ENCODE measurements at regions not wholly inside any gene's neighbourhood (a gene's known extent, or its start where the extent isn't known, plus 50 kb on each side); places are given as distances from the start of the nearest gene placed in this dataset.
A peak's percentile ranks its signal among the peaks of the same experiment; 100 is the strongest.

- TF ChIP-seq POLR2AphosphoS5 (IDR thresholded peaks at IDR 0.05) = no peak
- TF ChIP-seq CTCF (IDR thresholded peaks at IDR 0.05) = no peak
- TF ChIP-seq POLR2A (IDR thresholded peaks at IDR 0.05) = no peak
- Histone ChIP-seq H3K36me3 (no peaks in the 10 kb centered on the region), H3K4me3 (no peak overlapping the region), H3K4me1 (no peaks in the 10 kb centered on the region), H3K27ac (no peak overlapping the region), H3K27me3 (no peaks in the 10 kb centered on the region), H3K9me3 (peaks cover 9 to 11% of the 10 kb centered on the region in 2 donors)
- intact Hi-C loops (cut with DNase I; ENCODE audit: low total_unique reads) = no loop called here
- no peak for DNase-seq (ENCODE audit: low spot score in 2 of 2)
Observed at GRCh38 chr1:29629814-29630516, 393.6 kb downstream of the PTPRU start.

- TF ChIP-seq CTCF (IDR thresholded peaks at IDR 0.05) (no peak), POLR2A (IDR thresholded peaks at IDR 0.05) (no peak), POLR2AphosphoS5 (IDR thresholded peaks at IDR 0.05) (no peak)
- Histone ChIP-seq H3K27me3 (no peaks in the 10 kb centered on the region), H3K4me1 (no peaks in the 10 kb centered on the region), H3K9me3 (peaks cover 9 to 11% of the 10 kb centered on the region in 2 donors), H3K36me3 (no peaks in the 10 kb centered on the region), H3K4me3 (no peak overlapping the region), H3K27ac (no peak overlapping the region)
- intact Hi-C loops (cut with DNase I; ENCODE audit: low total_unique reads) = no loop called here
- DNase-seq (ENCODE audit: low spot score in 2 of 2) = no peak
Observed at GRCh38 chr1:29629401-29629800, 393.1 kb downstream of the PTPRU start.

- intact Hi-C loops (cut with DNase I; ENCODE audit: low total_unique reads) = no loop called here
- Histone ChIP-seq H3K27ac (no peak overlapping the region), H3K36me3 (no peaks in the 10 kb centered on the region), H3K27me3 (no peaks in the 10 kb centered on the region), H3K9me3 (peaks cover 9 to 11% of the 10 kb centered on the region in 2 donors), H3K4me3 (no peak overlapping the region), H3K4me1 (no peaks in the 10 kb centered on the region)
- TF ChIP-seq POLR2AphosphoS5 (IDR thresholded peaks at IDR 0.05) (no peak), CTCF (IDR thresholded peaks at IDR 0.05) (no peak), POLR2A (IDR thresholded peaks at IDR 0.05) (no peak)
- DNase-seq (ENCODE audit: low spot score in 2 of 2) = peak in 1 of 2 donors; percentile 1
Observed at GRCh38 chr1:29628190-29628589, 391.9 kb downstream of the PTPRU start.

GRCh38 chr1:29626726-29627125 lies 390.4 kb downstream of the PTPRU start:
- Histone ChIP-seq H3K9me3 (peaks cover 9 to 11% of the 10 kb centered on the region in 2 donors), H3K36me3 (no peaks in the 10 kb centered on the region), H3K27me3 (peaks cover 0 to 3% of the 10 kb centered on the region in 2 donors), H3K4me1 (no peaks in the 10 kb centered on the region), H3K27ac (no peak overlapping the region), H3K4me3 (no peak overlapping the region)
- intact Hi-C loops (cut with DNase I; ENCODE audit: low total_unique reads) = no loop called here
- TF ChIP-seq POLR2A (IDR thresholded peaks at IDR 0.05) (no peak), POLR2AphosphoS5 (IDR thresholded peaks at IDR 0.05) (no peak), CTCF (IDR thresholded peaks at IDR 0.05) (no peak)
- DNase-seq (ENCODE audit: low spot score in 2 of 2) = peak in 1 of 2 donors; percentile 2

GRCh38 chr1:29626066-29626465 lies 389.7 kb downstream of the PTPRU start:
- TF ChIP-seq POLR2AphosphoS5 (IDR thresholded peaks at IDR 0.05) (no peak), POLR2A (IDR thresholded peaks at IDR 0.05) (no peak), CTCF (IDR thresholded peaks at IDR 0.05) (no peak)
- Histone ChIP-seq H3K9me3 (peaks cover 9 to 11% of the 10 kb centered on the region in 2 donors), H3K27ac (no peak overlapping the region), H3K4me1 (no peaks in the 10 kb centered on the region), H3K4me3 (no peak overlapping the region), H3K36me3 (no peaks in the 10 kb centered on the region), H3K27me3 (peaks cover 0 to 3% of the 10 kb centered on the region in 2 donors)
- intact Hi-C loops (cut with DNase I; ENCODE audit: low total_unique reads) = no loop called here
- no peak for DNase-seq (ENCODE audit: low spot score in 2 of 2)
